ENCODE measurements at regions not wholly inside any gene's neighbourhood (a gene's known extent, or its start where the extent isn't known, plus 50 kb on each side); places are given as distances from the start of the nearest gene placed in this dataset.

GRCh38 chr5:17364987-17365810, 132.8 kb upstream of the TAF11L2 start:
- no peak overlapping the region for H3K4me3 ChIP-seq
- no peak overlapping the region for H3K27ac ChIP-seq
- TF ChIP-seq CTCF (IDR thresholded peaks at IDR 0.05), result no peak
- DNase-seq (ENCODE audit: low spot score), result no peak

GRCh38 chr5:17365811-17366138, 132.3 kb upstream of the TAF11L2 start:
- H3K4me3 ChIP-seq, result no peak overlapping the region
- TF ChIP-seq CTCF (IDR thresholded peaks at IDR 0.05), result no peak

DNA sequence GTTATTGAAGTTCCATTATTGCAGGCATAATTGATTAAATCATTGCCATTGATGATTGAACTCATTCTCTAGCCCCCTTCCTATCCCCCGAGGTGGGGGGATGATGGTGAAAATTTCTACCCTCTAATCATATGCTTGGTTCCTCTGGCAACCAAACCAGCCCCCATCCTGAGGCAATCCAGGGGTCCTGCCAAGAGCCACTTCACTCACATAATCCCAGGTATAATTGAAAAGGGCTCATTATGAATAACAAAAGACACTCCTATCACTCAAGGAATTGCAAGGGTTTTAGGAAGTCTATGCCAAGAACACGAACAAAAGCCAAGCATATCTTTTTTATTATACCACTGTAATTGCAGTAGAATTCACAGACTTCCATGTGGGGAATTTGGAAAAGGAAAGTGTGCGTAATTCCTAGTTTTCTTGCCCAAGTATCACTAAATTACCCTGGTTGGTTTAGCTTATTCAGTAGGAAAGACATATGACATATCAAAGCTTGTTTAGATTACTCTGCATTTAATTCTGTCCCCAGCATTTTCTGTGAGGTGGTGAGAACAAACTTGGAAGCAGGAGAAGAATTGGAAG, 130.7 kb upstream of the TAF11L2 start:
- Histone ChIP-seq H3K27ac (no peak overlapping the region), H3K4me3 (no peak overlapping the region)
- no peak for TF ChIP-seq CTCF (IDR thresholded peaks at IDR 0.05)
- DNase-seq (ENCODE audit: low spot score), result no peak

More at GRCh38 chr5:17365811-17366138, 132.3 kb upstream of the TAF11L2 start:
- no peak overlapping the region for H3K27ac ChIP-seq
- no peak for DNase-seq (ENCODE audit: low spot score)

DNA sequence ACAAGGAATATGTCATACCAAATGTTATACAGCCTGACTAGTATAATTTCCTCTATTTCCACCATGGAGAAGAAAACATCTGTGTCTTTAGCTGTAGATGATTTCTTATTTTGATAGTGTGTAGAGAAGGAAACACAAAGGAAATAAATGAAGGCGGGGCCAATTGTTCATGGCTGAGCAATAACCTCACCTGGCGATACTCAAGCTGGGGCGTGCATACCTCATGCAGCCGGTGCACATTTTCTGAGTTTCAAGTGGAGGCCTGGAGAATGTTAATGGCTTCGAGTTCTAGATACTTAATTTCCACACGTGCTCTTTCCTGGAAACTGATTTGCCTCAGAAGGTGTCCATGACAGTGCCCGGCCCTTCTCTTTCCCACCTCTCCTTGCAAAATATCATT, 127.4 kb upstream of the TAF11L2 start:
- no peak for DNase-seq (ENCODE audit: low spot score)
- Histone ChIP-seq H3K27ac (no peak overlapping the region), H3K4me3 (no peak overlapping the region)
- TF ChIP-seq CTCF (IDR thresholded peaks at IDR 0.05), result no peak

DNA sequence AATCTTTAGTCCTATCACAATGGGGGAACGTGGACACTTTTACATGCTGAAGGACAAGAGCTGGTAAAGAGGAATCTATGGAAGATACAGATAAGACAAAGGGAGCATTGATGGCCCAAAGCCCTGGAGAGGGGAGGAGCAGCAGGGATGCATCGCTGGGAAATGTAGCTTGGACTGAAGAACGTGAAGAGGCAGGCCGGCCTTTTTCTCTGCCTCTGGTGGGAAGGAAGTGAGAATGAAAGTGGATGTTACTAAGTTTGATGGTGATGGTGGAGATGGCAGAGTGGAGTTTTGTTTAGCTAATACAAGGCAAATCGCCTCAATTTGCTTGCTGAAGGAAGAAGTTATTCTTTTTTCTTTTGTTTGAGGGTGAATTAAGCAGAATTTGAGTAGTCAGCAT, 124.6 kb upstream of the TAF11L2 start:
- DNase-seq (ENCODE audit: low spot score), result no peak
- TF ChIP-seq CTCF (IDR thresholded peaks at IDR 0.05), result no peak
- Histone ChIP-seq H3K27ac (no peak overlapping the region), H3K4me3 (no peak overlapping the region)

DNA sequence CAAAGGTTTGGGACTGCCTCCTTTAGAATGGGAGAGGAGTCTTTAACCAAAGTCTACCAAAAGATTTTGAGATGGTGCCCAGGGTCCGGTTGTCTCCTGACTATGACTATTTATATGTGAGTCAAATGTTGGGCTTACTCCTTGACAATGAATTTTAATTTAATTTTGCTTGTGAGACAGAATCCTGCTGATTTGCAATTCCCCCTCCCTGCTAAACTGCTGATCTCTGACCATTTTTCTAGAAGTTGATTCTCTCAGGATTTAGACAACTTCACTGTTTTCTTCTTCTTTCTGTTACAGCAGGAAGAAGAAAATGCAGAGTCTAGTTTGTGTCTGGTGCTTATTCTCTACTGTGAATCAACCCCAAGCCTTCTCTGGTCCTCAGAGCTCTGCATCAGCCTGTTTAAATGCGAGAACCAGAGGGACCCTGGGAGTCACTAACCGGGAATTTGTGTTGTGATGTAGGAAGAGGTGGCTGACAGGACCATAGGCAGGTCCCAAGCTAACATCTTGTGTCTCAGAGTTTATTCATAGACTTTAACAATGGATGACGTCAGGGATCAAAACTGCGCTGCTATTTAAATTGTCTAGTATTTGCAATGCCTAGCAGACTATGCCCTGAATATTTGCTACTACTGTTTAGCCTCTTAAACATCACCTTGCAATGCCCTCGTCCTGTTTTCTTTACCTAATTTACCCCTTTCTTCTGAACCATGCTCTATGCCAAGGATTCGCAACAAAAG, 124.0 kb upstream of the TAF11L2 start:
- no peak overlapping the region for H3K27ac ChIP-seq
- H3K4me3 ChIP-seq, result no peak overlapping the region
- no peak for TF ChIP-seq CTCF (IDR thresholded peaks at IDR 0.05)
- no peak for DNase-seq (ENCODE audit: low spot score)
